Prostate gland (tissue), 2 donors: ENCODE measurements at regions not wholly inside any gene's neighbourhood (a gene's known extent, or its start where the extent isn't known, plus 50 kb on each side); places are given as distances from the start of the nearest gene placed in this dataset.

Experiments
- CTCF ChIP-seq, 4 experiments: fragments of 200-600 bp in 2 of 4; fragments of 450-650 bp in 2 of 4; sonication (generic) in 2 of 4; IDR thresholded peaks; 1 replicate in 3 of 4; 2 replicates in 1 of 4; pipeline ENCODE4 v1.5.1; 2016 to 2019; ENCODE audit warnings: antibody characterized with exemption in 4 of 4, mild to moderate bottlenecking in 2 of 4, moderate library complexity in 2 of 4
- POLR2A ChIP-seq: fragments of 450-650 bp; IDR thresholded peaks from one replicate; pipeline ENCODE4 v1.6.1; 2016; ENCODE audit warnings: antibody characterized with exemption, mild to moderate bottlenecking
- POLR2AphosphoS5 ChIP-seq: sonication (generic); formaldehyde crosslinking; IDR thresholded peaks from one replicate; pipeline ENCODE4 v1.6.1; 2017; ENCODE audit warnings: antibody characterized with exemption

- TF ChIP-seq CTCF (IDR thresholded peaks at IDR 0.05) (no peak), POLR2AphosphoS5 (no peak), POLR2A (no peak)
Measured at GRCh38 chr21:35236090-35236489, 187.0 kb upstream of the RUNX1 start.
